Mesenchymal stem cell (in vitro differentiated cells and primary cell): ENCODE measurements at regions not wholly inside any gene's neighbourhood (a gene's known extent, or its start where the extent isn't known, plus 50 kb on each side); places are given as distances from the start of the nearest gene placed in this dataset.

ENCODE experiments used
- DNase-seq: peaks from one replicate; pipeline ENCODE4 v3.0.0-alpha.2; 2013
- H2AFZ ChIP-seq: one replicate; pipeline ENCODE4 v1.6.1; 2013; ENCODE audit warnings: low read depth, mild to moderate bottlenecking, control low read depth, inconsistent platforms, low read length, moderate library complexity
- H2AK5ac ChIP-seq: 2 replicates; pipeline ENCODE4 v1.6.1; 2013; ENCODE audit warnings: low read length, moderate library complexity, mild to moderate bottlenecking, inconsistent platforms; ENCODE audit not compliant: severe bottlenecking
- H2BK120ac ChIP-seq: one replicate; pipeline ENCODE4 v1.6.1; 2013; ENCODE audit warnings: low read depth, mild to moderate bottlenecking, inconsistent platforms, low read length, moderate library complexity
- H2BK12ac ChIP-seq, 2 experiments: one replicate each; pipeline ENCODE4 v1.6.1; 2013; ENCODE audit warnings: inconsistent platforms in 2 of 2, low read length in 2 of 2, mild to moderate bottlenecking in 2 of 2, moderate library complexity in 2 of 2, control low read depth in 1 of 2
- H2BK15ac ChIP-seq: one replicate; pipeline ENCODE4 v1.6.1; 2013; ENCODE audit warnings: mild to moderate bottlenecking, low read depth, inconsistent platforms; ENCODE audit not compliant: poor library complexity, severe bottlenecking
- H2BK5ac ChIP-seq: 2 replicates; pipeline ENCODE4 v1.6.1; 2013; ENCODE audit warnings: low read depth, mild to moderate bottlenecking, low read length, control low read depth, inconsistent platforms; ENCODE audit not compliant: poor library complexity, severe bottlenecking
- H3K14ac ChIP-seq, 2 experiments: one replicate each; pipeline ENCODE4 v1.6.1; 2013; ENCODE audit warnings: inconsistent platforms in 2 of 2, low read length in 2 of 2, control low read depth in 1 of 2, mild to moderate bottlenecking in 1 of 2, moderate library complexity in 1 of 2
- H3K18ac ChIP-seq, 2 experiments: one replicate each; pipeline ENCODE4 v1.6.1; 2013; ENCODE audit warnings: inconsistent platforms in 2 of 2, low read length in 2 of 2, control low read depth in 1 of 2, low read depth in 1 of 2, mild to moderate bottlenecking in 1 of 2
- H3K23ac ChIP-seq, 2 experiments: one replicate each; pipeline ENCODE4 v1.6.1; 2013; ENCODE audit warnings: inconsistent platforms in 2 of 2, low read length in 2 of 2, mild to moderate bottlenecking in 2 of 2, moderate library complexity in 2 of 2, control low read depth in 1 of 2
- H3K27ac ChIP-seq: 2 replicates; pipeline ENCODE4 v1.5.1; 2013; ENCODE audit warnings: mild to moderate bottlenecking, moderate library complexity, low read length, control low read depth, inconsistent platforms; ENCODE audit not compliant: poor library complexity, severe bottlenecking
- H3K27me3 ChIP-seq, 2 experiments: 2 replicates each; pipeline versions ENCODE4 v1.6.1 to v1.7.0; 2013; ENCODE audit warnings: low read length in 2 of 2, mild to moderate bottlenecking in 2 of 2, moderate library complexity in 2 of 2, control low read depth in 1 of 2, inconsistent platforms in 1 of 2; ENCODE audit not compliant: control insufficient read depth in 1 of 2, insufficient read depth in 1 of 2
- H3K36me3 ChIP-seq, 2 experiments: 2 replicates each; pipeline versions ENCODE4 v1.6.1 to v1.7.0; 2013; ENCODE audit warnings: low read length in 2 of 2, control low read depth in 1 of 2, inconsistent platforms in 1 of 2, low read depth in 1 of 2, mild to moderate bottlenecking in 1 of 2; ENCODE audit not compliant: insufficient read depth in 2 of 2, control insufficient read depth in 1 of 2
- H3K4ac ChIP-seq, 2 experiments: one replicate each; pipeline ENCODE4 v1.6.1; 2013; ENCODE audit warnings: inconsistent platforms in 2 of 2, low read length in 2 of 2, mild to moderate bottlenecking in 2 of 2, moderate library complexity in 2 of 2, control low read depth in 1 of 2, low read depth in 1 of 2
- H3K4me1 ChIP-seq: 2 replicates; pipeline ENCODE4 v1.6.1; 2013; ENCODE audit warnings: low read depth, low read length, control low read depth; ENCODE audit not compliant: control insufficient read depth, insufficient read depth
- H3K4me2 ChIP-seq: 2 replicates; pipeline ENCODE4 v1.6.1; 2013; ENCODE audit warnings: low read length, mild to moderate bottlenecking, inconsistent platforms; ENCODE audit not compliant: poor library complexity, severe bottlenecking
- H3K4me3 ChIP-seq, 2 experiments: 2 replicates each; pipeline versions ENCODE4 v1.5.1 to v1.7.0; 2013; ENCODE audit warnings: low read length in 2 of 2, mild to moderate bottlenecking in 2 of 2, control low read depth in 1 of 2, low read depth in 1 of 2; ENCODE audit not compliant: insufficient read depth in 1 of 2
- H3K79me1 ChIP-seq: replicated peaks from 2 replicates; pipeline ENCODE4 v1.6.1; 2013; ENCODE audit warnings: mild to moderate bottlenecking, control low read depth, low read length, inconsistent platforms; ENCODE audit not compliant: poor library complexity, severe bottlenecking
- H3K9ac ChIP-seq: 2 replicates; pipeline ENCODE4 v1.7.0; 2013; ENCODE audit warnings: mild to moderate bottlenecking, low read length, moderate library complexity
- H3K9me3 ChIP-seq: 2 replicates; pipeline ENCODE4 v1.7.0; 2013; ENCODE audit warnings: mild to moderate bottlenecking, low read length; ENCODE audit not compliant: control insufficient read depth
- H4K8ac ChIP-seq: one replicate; pipeline ENCODE4 v1.6.1; 2013; ENCODE audit warnings: inconsistent platforms, mild to moderate bottlenecking, low read length, moderate library complexity
- H4K91ac ChIP-seq: one replicate; pipeline ENCODE4 v1.6.1; 2013; ENCODE audit warnings: mild to moderate bottlenecking, low read length, inconsistent platforms
- WGBS: methylation state at CpG from one replicate; pipeline ENCODE4 v1.1.7; 2013; ENCODE audit warnings: mixed read lengths; 5-methylcytosine and 5-hydroxymethylcytosine counted together

DNA sequence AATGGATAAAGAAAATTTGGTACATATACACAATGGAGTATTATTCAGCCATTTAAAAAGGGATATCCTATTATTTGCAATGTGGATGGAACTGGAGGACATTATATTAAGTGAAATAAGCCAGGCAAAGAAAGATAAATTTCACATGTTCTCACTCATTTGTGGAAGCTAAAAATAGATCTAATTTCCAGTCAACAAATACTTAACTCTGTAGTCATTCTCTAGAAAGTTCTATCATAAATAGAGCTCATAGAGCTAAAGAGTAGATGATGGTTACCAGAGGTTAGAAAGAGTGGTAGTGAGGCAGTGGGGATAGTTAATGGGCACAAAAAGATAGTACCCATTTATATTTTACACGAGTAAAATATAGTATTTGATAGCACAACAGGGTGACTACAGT lies 104.2 kb upstream of the SLC13A1 start:
- Histone ChIP-seq H2BK12ac (no peak overlapping the region), H3K27me3 (no peaks in the 10 kb centered on the region), H3K79me1 (no peaks in the 10 kb centered on the region), H2AFZ (no peak overlapping the region), H2BK15ac (no peak overlapping the region), H2BK120ac (no peak overlapping the region), H3K4me2 (no peak overlapping the region), H3K4me1 (no peaks in the 10 kb centered on the region), H3K36me3 (no peaks in the 10 kb centered on the region), H4K91ac (no peak overlapping the region), H3K4ac (no peak overlapping the region), H4K8ac (no peak overlapping the region), H3K14ac (no peak overlapping the region), H2BK5ac (no peak overlapping the region), H3K9me3 (no peaks in the 10 kb centered on the region), H3K9ac (no peak overlapping the region), H3K27ac (no peak overlapping the region), H3K23ac (no peak overlapping the region), H2AK5ac (no peak overlapping the region), H3K4me3 (no peak overlapping the region), H3K18ac (no peak overlapping the region)
- WGBS = no CpG with 5 or more reads among the region's 1 CpG
- peak; percentile 44 for DNase-seq

- no peak overlapping the region for H2BK5ac ChIP-seq
- H3K4ac ChIP-seq = no peak overlapping the region
- no peaks in the 10 kb centered on the region for H3K4me1 ChIP-seq
- H2AK5ac ChIP-seq = no peak overlapping the region
- H2BK12ac ChIP-seq = no peak overlapping the region
- no peak overlapping the region for H4K91ac ChIP-seq
- H3K23ac ChIP-seq = no peak overlapping the region
- H2BK15ac ChIP-seq = no peak overlapping the region
- H2BK120ac ChIP-seq = no peak overlapping the region
- no peak overlapping the region for H3K4me3 ChIP-seq
- H3K36me3 ChIP-seq = no peaks in the 10 kb centered on the region
- no peaks in the 10 kb centered on the region for H3K27me3 ChIP-seq
- no peak overlapping the region for H3K9ac ChIP-seq
- H3K27ac ChIP-seq = no peak overlapping the region
- no peak overlapping the region for H3K4me2 ChIP-seq
- DNase-seq = no peak
- H3K9me3 ChIP-seq = no peaks in the 10 kb centered on the region
- H4K8ac ChIP-seq = no peak overlapping the region
- WGBS = 97% methylated on average over 3 of the region's 4 CpGs
- H3K79me1 ChIP-seq = no peaks in the 10 kb centered on the region
- no peak overlapping the region for H3K14ac ChIP-seq
- no peak overlapping the region for H2AFZ ChIP-seq
- no peak overlapping the region for H3K18ac ChIP-seq
Measured at GRCh38 chr7:123296965-123297364, 97.2 kb upstream of the SLC13A1 start.

DNA sequence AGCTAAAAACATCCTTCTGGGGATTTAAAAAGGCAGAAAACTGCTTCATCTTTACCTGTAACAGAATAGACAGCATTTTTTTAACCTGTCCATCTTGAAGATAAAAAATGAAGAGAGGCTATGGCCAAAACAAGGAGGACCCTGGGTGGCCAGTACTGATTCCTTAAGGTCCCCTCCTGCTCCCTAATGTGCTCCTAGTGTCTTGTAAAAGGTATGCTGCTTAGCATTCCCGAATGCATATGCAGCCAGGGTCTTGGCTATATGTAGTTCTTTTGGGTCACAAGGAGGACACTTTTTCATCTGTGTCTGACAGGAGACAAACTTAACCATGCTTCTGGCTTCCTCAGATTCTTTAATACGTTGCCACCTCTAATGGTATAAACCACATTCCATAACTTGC lies 93.9 kb upstream of the SLC13A1 start:
- no peak overlapping the region for H2BK5ac ChIP-seq
- no peak overlapping the region for H3K27ac ChIP-seq
- H3K18ac ChIP-seq = no peak overlapping the region
- no peaks in the 10 kb centered on the region for H3K27me3 ChIP-seq
- no peaks in the 10 kb centered on the region for H3K4me1 ChIP-seq
- no peaks in the 10 kb centered on the region for H3K36me3 ChIP-seq
- no peak overlapping the region for H3K4ac ChIP-seq
- H2BK12ac ChIP-seq = no peak overlapping the region
- H3K4me2 ChIP-seq = no peak overlapping the region
- H4K8ac ChIP-seq = no peak overlapping the region
- DNase-seq = no peak
- H3K4me3 ChIP-seq = no peak overlapping the region
- no peak overlapping the region for H3K14ac ChIP-seq
- H2BK15ac ChIP-seq = no peak overlapping the region
- no peak overlapping the region for H2AK5ac ChIP-seq
- no peak overlapping the region for H3K23ac ChIP-seq
- H2AFZ ChIP-seq = no peak overlapping the region
- no peak overlapping the region for H4K91ac ChIP-seq
- WGBS = 75% methylated on average over 2 of the region's 2 CpGs
- H3K79me1 ChIP-seq = no peaks in the 10 kb centered on the region
- H3K9ac ChIP-seq = no peak overlapping the region
- H3K9me3 ChIP-seq = no peaks in the 10 kb centered on the region
- H2BK120ac ChIP-seq = no peak overlapping the region

- H3K23ac ChIP-seq = no peak overlapping the region
- H3K9me3 ChIP-seq = no peaks in the 10 kb centered on the region
- no peak overlapping the region for H3K14ac ChIP-seq
- WGBS = no CpG with 5 or more reads among the region's 1 CpG
- no peak overlapping the region for H3K4ac ChIP-seq
- no peak overlapping the region for H2BK15ac ChIP-seq
- no peak overlapping the region for H3K4me3 ChIP-seq
- H3K9ac ChIP-seq = no peak overlapping the region
- H3K4me1 ChIP-seq = no peaks in the 10 kb centered on the region
- no peaks in the 10 kb centered on the region for H3K27me3 ChIP-seq
- H4K8ac ChIP-seq = no peak overlapping the region
- H3K18ac ChIP-seq = no peak overlapping the region
- H2BK12ac ChIP-seq = no peak overlapping the region
- H3K27ac ChIP-seq = no peak overlapping the region
- H4K91ac ChIP-seq = no peak overlapping the region
- no peak overlapping the region for H2AK5ac ChIP-seq
- no peak overlapping the region for H2BK5ac ChIP-seq
- no peak overlapping the region for H2AFZ ChIP-seq
- no peaks in the 10 kb centered on the region for H3K36me3 ChIP-seq
- no peak for DNase-seq
- no peaks in the 10 kb centered on the region for H3K79me1 ChIP-seq
- no peak overlapping the region for H2BK120ac ChIP-seq
- no peak overlapping the region for H3K4me2 ChIP-seq
Measured at GRCh38 chr7:123292227-123292626, 92.5 kb upstream of the SLC13A1 start.
